ENCODE measurements at regions not wholly inside any gene's neighbourhood (a gene's known extent, or its start where the extent isn't known, plus 50 kb on each side); places are given as distances from the start of the nearest gene placed in this dataset.

GRCh38 chr1:82625537-82625936 is 824.8 kb downstream of the ADGRL2 start:
- Histone ChIP-seq H3K4me1 (ENCODE audit: control insufficient read depth, insufficient read depth, low read length) (no peaks in the 10 kb centered on the region), H4K20me1 (ENCODE audit: control insufficient read depth, insufficient read depth) (no peaks in the 10 kb centered on the region), H3K4me2 (ENCODE audit: control insufficient read depth, insufficient read depth) (no peak overlapping the region), H3K27me3 (replicated peaks in 1 of 2; ENCODE audit: control insufficient read depth in 2 of 2, insufficient read depth in 2 of 2, low read length in 1 of 2) (no peaks in the 10 kb centered on the region), H3K9me3 (replicated peaks; ENCODE audit: control insufficient read depth, insufficient read depth, low read length) (no peaks in the 10 kb centered on the region), H3K4me3 (no peak overlapping the region), H3K36me3 (ENCODE audit: control insufficient read depth in 2 of 2, insufficient read depth in 2 of 2, low read length in 1 of 2) (no peaks in the 10 kb centered on the region), H3K79me2 (ENCODE audit: control insufficient read depth, insufficient read depth, low read length) (no peaks in the 10 kb centered on the region), H3K27ac (ENCODE audit: control insufficient read depth, insufficient read depth) (no peak overlapping the region), H2AFZ (ENCODE audit: control insufficient read depth, low read depth, low read length) (no peak overlapping the region), H3K9ac (ENCODE audit: control insufficient read depth, insufficient read depth, low read length) (no peak overlapping the region)
- RAD21 ChIA-PET (ENCODE audit: unreplicated experiment) = no interaction called here
- TF ChIP-seq KLF5 (IDR thresholded peaks at IDR 0.05; ENCODE audit: partially characterized antibody) (no peak), ZZZ3 (IDR thresholded peaks at IDR 0.05; ENCODE audit: control insufficient read depth, insufficient read length, low read depth) (no peak), ZNF207 (IDR thresholded peaks at IDR 0.05; ENCODE audit: borderline replicate concordance) (no peak), CBFB (IDR thresholded peaks at IDR 0.05; ENCODE audit: low read depth) (no peak), DPF2 (IDR thresholded peaks at IDR 0.05) (no peak), BRCA1 (IDR thresholded peaks at IDR 0.05; ENCODE audit: low read depth, low read length) (no peak), TARDBP (IDR thresholded peaks at IDR 0.05; ENCODE audit: borderline replicate concordance) (no peak), MXI1 (IDR thresholded peaks at IDR 0.05; ENCODE audit: low read depth, low read length) (no peak), PAX8 (IDR thresholded peaks at IDR 0.05) (no peak), CUX1 (IDR thresholded peaks at IDR 0.05; ENCODE audit: insufficient replicate concordance, low read depth, low read length) (no peak), SMAD1 (IDR thresholded peaks at IDR 0.05; ENCODE audit: low read depth, partially characterized antibody) (no peak), TAF1 (IDR thresholded peaks at IDR 0.05; ENCODE audit: borderline replicate concordance, low read depth, low read length) (no peak), KDM1A (IDR thresholded peaks at IDR 0.05; ENCODE audit: borderline replicate concordance) (no peak), CHD1 (IDR thresholded peaks at IDR 0.05; ENCODE audit: low read depth, low read length) (no peak)
- intact Hi-C loops (cut with micrococcal nuclease; ENCODE audit: unreplicated experiment) = no loop called here
- CTCF ChIA-PET = interaction anchor here (0.6 kb wide), 1 partner anchor 1102 kb away, joined by 3 read pairs; no protein-coding TSS in a partner anchor
- ATAC-seq = no peak
- POLR2A ChIA-PET = no interaction called here
- WGBS (ENCODE audit: insufficient coverage, insufficient replicate concordance, low lambda C conversion rate, missing lambda C conversion rate) = 0% methylated on average over 1 of the region's 1 CpG
- no TSS peak for BruUV-seq (replicated peaks)
- FAIRE-seq = no peak
- DNase-seq (ENCODE audit: low read depth, low spot score) = no peak
- SMC1A ChIA-PET (ENCODE audit: uncharacterized antibody, unreplicated experiment) = no interaction called here
- in situ Hi-C loops (cut with MboI) = no loop called here
